ENCODE measurements at regions not wholly inside any gene's neighbourhood (a gene's known extent, or its start where the extent isn't known, plus 50 kb on each side); places are given as distances from the start of the nearest gene placed in this dataset.
A peak's percentile ranks its signal among the peaks of the same experiment; 100 is the strongest.

DNA sequence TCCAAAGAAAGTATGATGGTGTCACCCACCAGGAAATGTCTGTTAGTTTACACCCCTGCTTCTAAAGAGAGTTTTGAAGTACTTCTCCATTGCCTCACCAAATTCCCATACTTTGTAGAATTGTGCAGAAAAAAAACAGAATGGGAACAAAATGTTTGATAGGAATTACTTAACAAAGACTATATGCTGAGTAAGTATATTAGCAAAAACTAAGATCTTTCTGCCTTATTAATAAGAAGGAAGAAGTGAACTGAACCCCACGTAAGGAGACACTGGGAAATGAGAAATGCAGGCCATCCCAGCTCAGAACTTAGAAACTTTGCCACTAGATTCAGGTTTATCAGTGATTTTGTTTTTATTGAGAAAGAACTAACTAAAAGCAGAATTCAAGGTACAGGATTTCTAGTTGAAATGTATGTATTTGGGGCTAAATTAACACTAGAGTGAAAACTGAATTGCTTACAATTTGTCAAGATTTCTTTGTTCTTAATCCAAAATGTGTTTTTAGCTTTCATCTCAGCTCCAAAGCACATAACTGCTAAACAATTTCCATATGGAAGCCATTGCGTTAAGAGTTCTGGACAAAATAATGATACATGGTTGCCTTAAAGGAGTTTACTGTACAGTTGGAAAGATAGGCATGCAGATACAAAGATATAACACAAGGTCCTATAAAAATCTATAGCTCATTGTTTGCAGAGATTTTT is 102.7 kb upstream of the BMP5 start:
- TF ChIP-seq, protein P1, sequence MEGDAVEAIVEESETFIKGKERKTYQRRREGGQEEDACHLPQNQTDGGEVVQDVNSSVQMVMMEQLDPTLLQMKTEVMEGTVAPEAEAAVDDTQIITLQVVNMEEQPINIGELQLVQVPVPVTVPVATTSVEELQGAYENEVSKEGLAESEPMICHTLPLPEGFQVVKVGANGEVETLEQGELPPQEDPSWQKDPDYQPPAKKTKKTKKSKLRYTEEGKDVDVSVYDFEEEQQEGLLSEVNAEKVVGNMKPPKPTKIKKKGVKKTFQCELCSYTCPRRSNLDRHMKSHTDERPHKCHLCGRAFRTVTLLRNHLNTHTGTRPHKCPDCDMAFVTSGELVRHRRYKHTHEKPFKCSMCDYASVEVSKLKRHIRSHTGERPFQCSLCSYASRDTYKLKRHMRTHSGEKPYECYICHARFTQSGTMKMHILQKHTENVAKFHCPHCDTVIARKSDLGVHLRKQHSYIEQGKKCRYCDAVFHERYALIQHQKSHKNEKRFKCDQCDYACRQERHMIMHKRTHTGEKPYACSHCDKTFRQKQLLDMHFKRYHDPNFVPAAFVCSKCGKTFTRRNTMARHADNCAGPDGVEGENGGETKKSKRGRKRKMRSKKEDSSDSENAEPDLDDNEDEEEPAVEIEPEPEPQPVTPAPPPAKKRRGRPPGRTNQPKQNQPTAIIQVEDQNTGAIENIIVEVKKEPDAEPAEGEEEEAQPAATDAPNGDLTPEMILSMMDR (IDR thresholded peaks at IDR 0.05; ENCODE audit: extremely low read depth, missing control alignments), result no peak
- no peak for DNase-seq (ENCODE audit: low spot score)

DNA sequence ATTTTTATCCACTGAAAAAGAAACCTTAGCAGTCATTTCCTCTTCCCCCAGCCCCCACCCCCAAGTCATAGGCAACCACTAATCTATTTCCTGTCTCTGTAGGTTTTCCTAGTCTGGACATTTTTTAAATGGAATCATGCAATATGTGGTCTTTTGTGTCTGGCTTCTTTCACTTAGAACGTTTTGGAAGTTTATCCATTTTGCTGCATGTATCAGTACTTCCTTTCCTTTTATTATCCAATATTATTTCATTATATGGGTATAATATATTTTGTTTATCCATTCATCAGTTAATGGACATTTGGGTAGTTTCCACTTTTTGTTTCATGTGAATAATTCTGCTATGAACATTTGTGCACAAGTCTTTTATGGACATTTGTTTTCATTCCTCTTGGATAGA is 99.3 kb upstream of the BMP5 start:
- DNase-seq (ENCODE audit: low spot score), result no peak

DNA sequence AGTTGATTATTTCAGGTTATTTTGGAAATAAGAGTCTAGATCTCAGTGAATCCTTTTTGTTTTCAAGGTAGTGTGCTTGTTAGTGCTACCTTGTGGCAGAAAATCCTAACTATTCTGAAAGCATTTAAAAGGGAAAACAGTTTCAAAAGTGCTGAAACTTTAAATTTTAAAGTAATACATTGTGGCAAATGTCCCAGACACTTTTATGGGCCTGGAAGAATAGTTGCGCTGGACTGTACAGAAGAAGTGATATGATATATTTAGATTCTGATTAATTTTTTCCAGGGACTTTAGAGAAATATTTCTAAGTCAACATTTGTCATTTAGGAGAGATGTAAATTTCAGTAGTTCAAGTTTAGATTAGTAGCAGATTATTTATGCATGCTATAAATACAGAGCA is 96.7 kb upstream of the BMP5 start:
- DNase-seq (ENCODE audit: low spot score), result no peak
- TF ChIP-seq, protein P1 (IDR thresholded peaks at IDR 0.05; ENCODE audit: extremely low read depth, missing control alignments), result no peak

More for the DNA sequence above, 99.3 kb upstream of the BMP5 start:
- TF ChIP-seq, protein P1 (IDR thresholded peaks at IDR 0.05; ENCODE audit: extremely low read depth, missing control alignments), result no peak

DNA sequence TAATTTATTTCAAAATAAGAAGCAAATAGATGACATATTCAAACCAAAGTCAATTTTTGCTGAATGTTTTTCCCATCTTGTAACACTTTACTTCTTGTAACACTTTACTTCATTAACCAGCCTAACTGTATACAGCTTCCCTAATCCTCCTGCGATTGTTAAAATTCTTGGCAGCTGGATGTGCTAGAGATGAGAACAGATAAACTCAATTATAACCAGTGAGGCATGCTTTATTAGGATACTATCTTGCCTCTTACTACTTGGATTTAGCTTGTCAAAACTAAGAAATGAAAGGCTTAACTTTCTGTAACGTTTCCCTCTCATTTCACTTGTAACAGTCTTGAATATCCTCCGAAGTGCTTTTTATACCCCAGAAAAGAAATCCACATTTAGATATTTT is 94.1 kb upstream of the BMP5 start:
- DNase-seq (ENCODE audit: low spot score), result no peak
- TF ChIP-seq, protein P1 (IDR thresholded peaks at IDR 0.05; ENCODE audit: extremely low read depth, missing control alignments), result no peak

DNA sequence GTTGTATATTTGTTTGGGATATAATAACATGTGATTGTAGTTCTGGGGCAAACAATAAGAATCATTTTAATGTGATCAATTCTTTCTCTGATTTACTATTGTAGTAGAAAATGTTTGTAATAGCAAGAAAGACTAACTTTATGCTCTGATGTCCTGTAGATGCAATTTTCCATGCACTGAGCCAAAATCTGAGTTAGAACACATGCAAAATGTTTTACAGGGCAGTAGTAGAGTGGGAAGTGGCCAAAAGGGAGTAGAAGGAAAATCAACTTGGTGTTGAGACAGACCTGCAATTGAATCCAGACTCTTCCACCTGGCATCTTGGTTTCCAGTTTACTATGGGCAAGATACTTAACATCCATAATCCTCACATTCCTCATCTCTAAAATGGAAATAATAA is 93.5 kb upstream of the BMP5 start:
- TF ChIP-seq, protein P1 (IDR thresholded peaks at IDR 0.05; ENCODE audit: extremely low read depth, missing control alignments), result no peak
- no peak for DNase-seq (ENCODE audit: low spot score)

DNA sequence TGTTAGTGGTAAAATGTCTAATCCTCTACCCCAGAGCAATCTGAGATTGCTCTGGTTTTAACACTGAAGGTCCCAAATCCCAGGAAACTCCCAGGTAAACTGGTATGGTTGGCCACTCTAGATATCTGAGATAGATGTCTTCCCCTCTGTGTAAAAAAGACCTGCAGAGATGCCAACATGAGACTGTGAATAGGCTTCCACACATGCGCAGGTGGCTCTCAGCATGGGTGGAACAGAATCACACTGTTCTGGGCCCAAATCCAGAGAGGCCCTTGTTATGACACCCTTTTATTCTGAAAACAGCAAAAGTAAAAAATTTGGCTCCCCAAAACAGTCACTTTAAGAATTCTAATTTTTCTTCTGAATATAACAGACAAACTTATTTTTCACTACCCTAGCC is 88.7 kb upstream of the BMP5 start:
- DNase-seq (ENCODE audit: low spot score), result no peak
- TF ChIP-seq, protein P1 (IDR thresholded peaks at IDR 0.05; ENCODE audit: extremely low read depth, missing control alignments), result no peak

DNA sequence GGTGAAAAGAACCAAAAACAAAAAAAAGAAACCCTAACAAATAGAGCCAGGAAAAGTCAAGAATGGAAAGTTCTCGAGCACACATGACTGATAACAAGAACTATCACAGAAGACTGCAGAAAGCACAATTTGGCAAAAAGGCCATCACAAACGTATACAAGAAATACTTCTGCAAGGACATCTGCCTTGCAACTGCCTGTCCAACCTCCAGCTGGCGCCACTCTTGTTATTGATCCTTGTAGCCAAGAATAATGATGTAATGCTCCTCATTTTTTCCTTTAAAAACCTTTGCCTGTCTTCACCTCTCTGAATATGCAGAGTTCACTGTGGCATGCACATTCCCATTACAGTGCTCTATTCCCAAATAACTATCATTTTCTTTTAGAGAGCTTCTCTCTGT is 87.9 kb upstream of the BMP5 start:
- no peak for DNase-seq (ENCODE audit: low spot score)
- TF ChIP-seq, protein P1 (IDR thresholded peaks at IDR 0.05; ENCODE audit: extremely low read depth, missing control alignments), result peak; percentile 20
